ENCODE measurements at regions not wholly inside any gene's neighbourhood (a gene's known extent, or its start where the extent isn't known, plus 50 kb on each side); places are given as distances from the start of the nearest gene placed in this dataset.

DNA sequence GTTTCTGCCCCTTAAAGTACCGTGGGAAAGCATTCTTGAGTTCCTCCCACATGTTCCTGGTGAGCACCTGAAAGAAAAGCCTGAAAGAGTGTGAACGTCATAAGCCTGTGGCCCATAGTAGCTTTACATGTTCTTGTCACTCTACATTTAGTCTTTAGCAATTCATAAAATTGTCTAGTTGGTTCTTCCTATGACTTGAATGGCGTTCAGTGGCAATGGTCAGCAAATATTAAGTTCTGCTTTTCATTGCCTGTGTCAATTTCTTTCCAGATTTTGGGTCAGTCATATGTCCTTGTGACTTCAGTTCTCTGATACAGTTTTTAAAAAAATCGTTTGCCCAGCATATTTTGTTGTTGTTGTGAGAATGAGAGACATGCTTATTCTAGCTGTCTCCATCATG, 650.0 kb upstream of the BOD1L1 start:
- WGBS (ENCODE audit: extremely low coverage, insufficient read length, low lambda C conversion rate), result no CpG with 5 or more reads among the region's 4 CpGs
- Mint-ChIP-seq H3K4me1 (peaks cover 7 to 14% of the 10 kb centered on the region in 2 experiments), H3K4me3 (no peak overlapping the region), H3K27ac (no peak overlapping the region), H3K9me3 (peaks cover 3 to 7% of the 10 kb centered on the region in 2 experiments; a peak in 3 of 5 replicates), H3K27me3 (ENCODE audit: low read depth) (no peaks in the 10 kb centered on the region), H3K36me3 (ENCODE audit: insufficient read depth in 1 of 3, low read depth in 3 of 3) (peaks cover 0 to 8% (median 2%) of the 10 kb centered on the region in 3 experiments; a peak in 2 of 7 replicates)
- DNase-seq, result no peak
- Histone ChIP-seq H3K27ac (ENCODE audit: insufficient read length, low read depth, low read length) (no peak overlapping the region), H4K20me1 (ENCODE audit: control insufficient read depth, insufficient read depth, insufficient read length) (no peaks in the 10 kb centered on the region), H2BK12ac (ENCODE audit: insufficient read length, low read depth, low read length) (no peak overlapping the region), H3K79me2 (ENCODE audit: insufficient read depth, low read length) (no peaks in the 10 kb centered on the region), H2BK120ac (ENCODE audit: low read depth, low read length, poor library complexity, severe bottlenecking) (no peak overlapping the region), H3K4me2 (ENCODE audit: insufficient read depth, insufficient read length, low read length) (no peak overlapping the region), H3K27me3 (ENCODE audit: insufficient read depth, low read length) (no peaks in the 10 kb centered on the region), H3K4ac (ENCODE audit: low read depth, low read length) (no peak overlapping the region), H2BK15ac (ENCODE audit: low read depth, low read length) (no peak overlapping the region), H4K91ac (ENCODE audit: insufficient read length, low read depth, low read length) (no peak overlapping the region), H3K14ac (ENCODE audit: insufficient read depth, low read length) (no peak overlapping the region), H4K5ac (ENCODE audit: insufficient read length, low read depth, low read length) (no peak overlapping the region), H2BK20ac (ENCODE audit: low read depth, low read length, poor library complexity, severe bottlenecking) (no peak overlapping the region), H2AFZ (ENCODE audit: low read length) (no peak overlapping the region), H3K56ac (ENCODE audit: insufficient read length, low read depth, low read length) (no peak overlapping the region), H3K79me1 (ENCODE audit: insufficient read depth, low read depth, low read length, poor library complexity, severe bottlenecking) (no peaks in the 10 kb centered on the region), H3K18ac (ENCODE audit: insufficient read length, low read depth, low read length) (no peak overlapping the region), H3K4me1 (ENCODE audit: insufficient read depth, low read length) (no peaks in the 10 kb centered on the region), H3K9me3 (ENCODE audit: control insufficient read depth, low read depth, low read length) (no peaks in the 10 kb centered on the region), H2AK5ac (ENCODE audit: insufficient read length, low read length) (no peak overlapping the region), H3K23ac (ENCODE audit: insufficient read length, low read depth, low read length) (no peak overlapping the region), H2BK5ac (ENCODE audit: insufficient read length, low read length) (no peak overlapping the region), H3K9ac (ENCODE audit: extremely low read depth, insufficient read length, low read length) (no peak overlapping the region), H4K8ac (replicated peaks; ENCODE audit: insufficient read length, low read depth, low read length) (no peak overlapping the region), H3K23me2 (ENCODE audit: insufficient read length, low read depth, low read length, poor library complexity, severe bottlenecking) (no peaks in the 10 kb centered on the region), H3T11ph (ENCODE audit: low read length) (no peak overlapping the region)
- TF ChIP-seq, protein P1, sequence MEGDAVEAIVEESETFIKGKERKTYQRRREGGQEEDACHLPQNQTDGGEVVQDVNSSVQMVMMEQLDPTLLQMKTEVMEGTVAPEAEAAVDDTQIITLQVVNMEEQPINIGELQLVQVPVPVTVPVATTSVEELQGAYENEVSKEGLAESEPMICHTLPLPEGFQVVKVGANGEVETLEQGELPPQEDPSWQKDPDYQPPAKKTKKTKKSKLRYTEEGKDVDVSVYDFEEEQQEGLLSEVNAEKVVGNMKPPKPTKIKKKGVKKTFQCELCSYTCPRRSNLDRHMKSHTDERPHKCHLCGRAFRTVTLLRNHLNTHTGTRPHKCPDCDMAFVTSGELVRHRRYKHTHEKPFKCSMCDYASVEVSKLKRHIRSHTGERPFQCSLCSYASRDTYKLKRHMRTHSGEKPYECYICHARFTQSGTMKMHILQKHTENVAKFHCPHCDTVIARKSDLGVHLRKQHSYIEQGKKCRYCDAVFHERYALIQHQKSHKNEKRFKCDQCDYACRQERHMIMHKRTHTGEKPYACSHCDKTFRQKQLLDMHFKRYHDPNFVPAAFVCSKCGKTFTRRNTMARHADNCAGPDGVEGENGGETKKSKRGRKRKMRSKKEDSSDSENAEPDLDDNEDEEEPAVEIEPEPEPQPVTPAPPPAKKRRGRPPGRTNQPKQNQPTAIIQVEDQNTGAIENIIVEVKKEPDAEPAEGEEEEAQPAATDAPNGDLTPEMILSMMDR (conservative IDR thresholded peaks at IDR 0.05), result no peak

Measured in H9 (cell line).